Pancreas (tissue), 10 donors: ENCODE measurements at regions not wholly inside any gene's neighbourhood (a gene's known extent, or its start where the extent isn't known, plus 50 kb on each side); places are given as distances from the start of the nearest gene placed in this dataset.

Experiments
- ATAC-seq, 4 donors: fragments of 200-7000 bp; cut with Tn5 transposase; one replicate each; pipeline versions ENCODE4 v1.8.0 to v1.9.1; 2020; ENCODE audit warnings: mild to moderate bottlenecking in 4 of 4, moderate library complexity in 4 of 4
- DNase-seq, 6 donors: peaks; one replicate each; pipeline ENCODE4 v3.0.0-alpha.2; 2020
- FAIRE-seq: peaks from 2 replicates; lab custom pipeline; 2012; peaks lifted over from hg19 to GRCh38; lab: Jason Lieb, UNC
- H3K27ac ChIP-seq, 4 donors: fragments of 200-600 bp; sonication (generic); 1 replicate in 3 of 4; 2 replicates in 1 of 4; pipeline versions ENCODE4 v1.5.0 to v1.8.0; 2020
- H3K27me3 ChIP-seq, 4 donors: fragments of 200-600 bp; one replicate each; pipeline ENCODE4 v1.8.0; 2021
- H3K36me3 ChIP-seq, 3 donors: fragments of 200-600 bp; sonication (generic) in 1 of 3; one replicate each; pipeline versions ENCODE4 v1.5.0 to v1.8.0; 2020 to 2021
- H3K4me1 ChIP-seq, 3 donors: fragments of 200-600 bp; one replicate each; pipeline ENCODE4 v1.8.0; 2021
- H3K4me3 ChIP-seq, 4 donors: fragments of 200-600 bp; sonication (generic) in 2 of 4; one replicate each; pipeline versions ENCODE4 v1.5.0 to v1.8.0; 2020 to 2021
- H3K9me3 ChIP-seq, 4 donors: fragments of 200-600 bp; one replicate each; pipeline ENCODE4 v1.8.0; 2021
- CTCF ChIP-seq, 4 donors: fragments of 200-600 bp; sonication (generic) in 3 of 4; IDR thresholded peaks; one replicate each; pipeline versions ENCODE4 v1.5.0 to v1.8.0; 2021; ENCODE audit warnings: antibody characterized with exemption in 4 of 4
- WGBS, 2 donors: extraction: QIAGEN DNeasy Blood & Tissue Kit; methylation state at CpG; one replicate each; pipeline ENCODE4 v1.1.7; 2013; 5-methylcytosine and 5-hydroxymethylcytosine counted together
- intact Hi-C, 3 donors: fragments of 100-400 bp; cut with DNase I; formaldehyde crosslinking; loops; one replicate each; pipeline versions ENCODE4 v1.11.1 to v1.14.2; 2022
- donor health status: healthy with polysubstance abuse.
- donor health status: DM: no; HTN: no; CAD: no; lungs with moderate emphysema.
- donor health status: DM: no; HTN: no; CAD: no.
- donor health status: control.
- donor health status: control.
- donor health status: Bipolar disorder and iron deficiency.
- donor health status: DM: yes; HTN: yes; CAD: no.
- donor health status: DM: no; HTN: no; CAD: no.
- donor health status: DM: no; HTN: no; CAD: no.
- donor health status: DM: yes; HTN: yes; CAD: no.

- no peaks in the 10 kb centered on the region for H3K27me3 ChIP-seq
- no peak overlapping the region for H3K27ac ChIP-seq
- H3K36me3 ChIP-seq: no peaks in the 10 kb centered on the region
- TF ChIP-seq CTCF (IDR thresholded peaks at IDR 0.05): no peak
- ATAC-seq (no peak), DNase-seq (no peak), FAIRE-seq (no peak)
- no peak overlapping the region for H3K4me3 ChIP-seq
- intact Hi-C loops: no loop called here
- 43 to 98% methylated on average over 2 of the region's 2 CpGs for WGBS, 2 donors
- no peaks in the 10 kb centered on the region for H3K4me1 ChIP-seq
- no peaks in the 10 kb centered on the region for H3K9me3 ChIP-seq
Measured at GRCh38 chr12:125619723-125620122, 554.5 kb downstream of the AACS start.

GRCh38 chr12:125633686-125634085 is 568.5 kb downstream of the AACS start:
- no peak overlapping the region for H3K27ac ChIP-seq
- H3K27me3 ChIP-seq: no peaks in the 10 kb centered on the region
- DNase-seq (peak in 4 of 6 donors; percentile 29 to 64 (median 50)), FAIRE-seq (no peak), ATAC-seq (peak; percentile 35 to 77 (median 56))
- intact Hi-C loops: no loop called here
- no peak for TF ChIP-seq CTCF (IDR thresholded peaks at IDR 0.05)
- H3K36me3 ChIP-seq: no peaks in the 10 kb centered on the region
- no peak overlapping the region for H3K4me3 ChIP-seq
- no peaks in the 10 kb centered on the region for H3K4me1 ChIP-seq
- no peaks in the 10 kb centered on the region for H3K9me3 ChIP-seq

- intact Hi-C loops: no loop called here
- Histone ChIP-seq H3K27me3 (no peaks in the 10 kb centered on the region), H3K9me3 (no peaks in the 10 kb centered on the region), H3K27ac (no peak overlapping the region), H3K36me3 (no peaks in the 10 kb centered on the region), H3K4me3 (no peak overlapping the region), H3K4me1 (no peaks in the 10 kb centered on the region)
- DNase-seq (no peak), ATAC-seq (no peak), FAIRE-seq (no peak)
- WGBS, 2 donors: 42 to 46% methylated on average over 1 of the region's 1 CpG
- no peak for TF ChIP-seq CTCF (IDR thresholded peaks at IDR 0.05)
Measured at GRCh38 chr12:125634813-125635212, 569.6 kb downstream of the AACS start.

GRCh38 chr12:125639826-125640225 is 574.6 kb downstream of the AACS start:
- no peak for TF ChIP-seq CTCF (IDR thresholded peaks at IDR 0.05)
- H3K4me1 ChIP-seq: no peaks in the 10 kb centered on the region
- FAIRE-seq (no peak), ATAC-seq (no peak), DNase-seq (no peak)
- H3K36me3 ChIP-seq: no peaks in the 10 kb centered on the region
- H3K4me3 ChIP-seq: no peak overlapping the region
- WGBS, 2 donors: 79 to 86% methylated on average over 13 of the region's 13 CpGs
- intact Hi-C loops: no loop called here
- no peaks in the 10 kb centered on the region for H3K27me3 ChIP-seq
- H3K9me3 ChIP-seq: no peaks in the 10 kb centered on the region
- no peak overlapping the region for H3K27ac ChIP-seq

GRCh38 chr12:125643055-125643454 is 577.8 kb downstream of the AACS start:
- WGBS, 2 donors: 52 to 70% methylated on average over 2 of the region's 2 CpGs
- FAIRE-seq: no peak
- no peak for TF ChIP-seq CTCF (IDR thresholded peaks at IDR 0.05)
- Histone ChIP-seq H3K4me3 (no peak overlapping the region), H3K9me3 (no peaks in the 10 kb centered on the region), H3K4me1 (no peaks in the 10 kb centered on the region), H3K27ac (no peak overlapping the region), H3K27me3 (no peaks in the 10 kb centered on the region), H3K36me3 (no peaks in the 10 kb centered on the region)
- no peak for DNase-seq
- ATAC-seq: peak in 1 of 4 donors; percentile 25
- intact Hi-C loops: no loop called here
